Activated CD4-positive, alpha-beta T cell treated with anti-CD3 and anti-CD28 coated beads, Interleukin-2, amount 10 ng/mL, durations not matched to agents 7 days and 5 days (primary cell): ENCODE measurements at regions not wholly inside any gene's neighbourhood (a gene's known extent, or its start where the extent isn't known, plus 50 kb on each side); places are given as distances from the start of the nearest gene placed in this dataset.
"Not testable (repeated sequence)": the region's sequence is repeated elsewhere in the genome, so short reads cannot be mapped to it uniquely, and the experiment has no call there.

Source experiments
- CTCF ChIA-PET: fragments of 350-600 bp; sonication (Branson Sonifier 250); formaldehyde crosslinking; loops from one replicate; lab custom pipeline; 2021; ENCODE audit warnings: antibody characterized with exemption; lab: Charles Lee
- POLR2A ChIA-PET: fragments of 350-600 bp; sonication (Branson Sonifier 250); formaldehyde crosslinking; loops from one replicate; lab custom pipeline; 2021; ENCODE audit warnings: antibody characterized with exemption; lab: Charles Lee
- DNase-seq: peaks from one replicate; pipeline ENCODE4 v3.0.0-alpha.2; 2020
- H3K27ac Mint-ChIP-seq: one replicate; pipeline ENCODE4 v1.8.0; 2021; ENCODE audit warnings: mild to moderate bottlenecking, moderate library complexity, mixed read lengths
- H3K27me3 Mint-ChIP-seq: one replicate; pipeline ENCODE4 v1.8.0; 2021; ENCODE audit warnings: mixed read lengths
- H3K36me3 Mint-ChIP-seq: one replicate; pipeline ENCODE4 v1.8.0; 2021; ENCODE audit warnings: low read depth, mixed read lengths
- H3K4me1 Mint-ChIP-seq: one replicate; pipeline ENCODE4 v1.8.0; 2021; ENCODE audit warnings: mixed read lengths
- H3K4me3 Mint-ChIP-seq: one replicate; pipeline ENCODE4 v1.8.0; 2021; ENCODE audit warnings: mild to moderate bottlenecking, moderate library complexity, mixed read lengths
- H3K9me3 Mint-ChIP-seq: one replicate; pipeline ENCODE4 v1.8.0; 2021; ENCODE audit warnings: mixed read lengths

- Mint-ChIP-seq H3K27ac (no peak overlapping the region), H3K4me3 (no peak overlapping the region), H3K9me3 (no peaks in the 10 kb centered on the region), H3K27me3 (peaks cover 2% of the 10 kb centered on the region), H3K36me3 (no peaks in the 10 kb centered on the region), H3K4me1 (peaks cover 2% of the 10 kb centered on the region)
- CTCF ChIA-PET, result no interaction called here
- no peak for DNase-seq
- POLR2A ChIA-PET, result no interaction called here
Observed at GRCh38 chr13:33409673-33410510, 124.3 kb upstream of the STARD13 start.

GRCh38 chr13:33410619-33411018 lies 125.1 kb upstream of the STARD13 start:
- H3K27ac Mint-ChIP-seq, result no peak overlapping the region
- H3K36me3 Mint-ChIP-seq, result no peaks in the 10 kb centered on the region
- no peaks in the 10 kb centered on the region for H3K9me3 Mint-ChIP-seq
- H3K27me3 Mint-ChIP-seq, result peaks cover 2% of the 10 kb centered on the region
- POLR2A ChIA-PET, result no interaction called here
- no peak overlapping the region for H3K4me3 Mint-ChIP-seq
- no peak for DNase-seq
- CTCF ChIA-PET, result no interaction called here
- H3K4me1 Mint-ChIP-seq, result peaks cover 2% of the 10 kb centered on the region

- Mint-ChIP-seq H3K36me3 (no peaks in the 10 kb centered on the region), H3K27ac (no peak overlapping the region), H3K4me3 (no peak overlapping the region), H3K27me3 (peaks cover 2% of the 10 kb centered on the region), H3K4me1 (peaks cover 2% of the 10 kb centered on the region), H3K9me3 (no peaks in the 10 kb centered on the region)
- DNase-seq, result no peak
- CTCF ChIA-PET, result no interaction called here
- POLR2A ChIA-PET, result no interaction called here
Observed at GRCh38 chr13:33411312-33411711, 125.8 kb upstream of the STARD13 start.

- Mint-ChIP-seq H3K27me3 (peaks cover 6% of the 10 kb centered on the region), H3K4me3 (no peak overlapping the region), H3K27ac (no peak overlapping the region), H3K9me3 (no peaks in the 10 kb centered on the region), H3K36me3 (no peaks in the 10 kb centered on the region), H3K4me1 (no peaks in the 10 kb centered on the region)
- CTCF ChIA-PET, result no interaction called here
- no peak for DNase-seq
- POLR2A ChIA-PET, result interaction anchor here (0.7 kb wide), 1 partner anchor 1215 kb away, joined by 4 read pairs; no protein-coding TSS in a partner anchor
Observed at GRCh38 chr13:33415822-33416221, 130.3 kb upstream of the STARD13 start.

- CTCF ChIA-PET, H3K9me3 Mint-ChIP-seq, H3K4me3 Mint-ChIP-seq, H3K4me1 Mint-ChIP-seq, H3K27ac Mint-ChIP-seq, POLR2A ChIA-PET, H3K27me3 Mint-ChIP-seq, H3K36me3 Mint-ChIP-seq, DNase-seq: not testable (repeated sequence)
Observed at GRCh38 chr13:33418224-33418953, 132.8 kb upstream of the STARD13 start.

GRCh38 chr13:33420117-33420516 lies 134.6 kb upstream of the STARD13 start:
- POLR2A ChIA-PET, H3K9me3 Mint-ChIP-seq, DNase-seq, H3K36me3 Mint-ChIP-seq, H3K4me3 Mint-ChIP-seq, H3K4me1 Mint-ChIP-seq, H3K27ac Mint-ChIP-seq, CTCF ChIA-PET, H3K27me3 Mint-ChIP-seq: not testable (repeated sequence)

GRCh38 chr13:33426131-33426530 lies 140.6 kb upstream of the STARD13 start:
- Mint-ChIP-seq H3K4me1 (no peaks in the 10 kb centered on the region), H3K27me3 (no peaks in the 10 kb centered on the region), H3K36me3 (no peaks in the 10 kb centered on the region), H3K9me3 (no peaks in the 10 kb centered on the region), H3K27ac (no peak overlapping the region), H3K4me3 (no peak overlapping the region)
- CTCF ChIA-PET, result no interaction called here
- DNase-seq, result no peak
- POLR2A ChIA-PET, result no interaction called here

GRCh38 chr13:33433316-33433715 lies 147.8 kb upstream of the STARD13 start:
- H3K36me3 Mint-ChIP-seq, result no peaks in the 10 kb centered on the region
- DNase-seq, result no peak
- peaks cover 4% of the 10 kb centered on the region for H3K27me3 Mint-ChIP-seq
- no peaks in the 10 kb centered on the region for H3K9me3 Mint-ChIP-seq
- no peak overlapping the region for H3K4me3 Mint-ChIP-seq
- H3K27ac Mint-ChIP-seq, result no peak overlapping the region
- H3K4me1 Mint-ChIP-seq, result no peaks in the 10 kb centered on the region
- ChIA-PET POLR2A (no interaction called here), CTCF (no interaction called here)

- ChIA-PET POLR2A (no interaction called here), CTCF (interaction anchor here (0.6 kb wide), 1 partner anchor 143 kb away, joined by 3 read pairs; no protein-coding TSS in a partner anchor)
- no peaks in the 10 kb centered on the region for H3K4me1 Mint-ChIP-seq
- H3K4me3 Mint-ChIP-seq, result no peak overlapping the region
- no peak for DNase-seq
- peaks cover 4% of the 10 kb centered on the region for H3K27me3 Mint-ChIP-seq
- H3K36me3 Mint-ChIP-seq, result no peaks in the 10 kb centered on the region
- no peak overlapping the region for H3K27ac Mint-ChIP-seq
- H3K9me3 Mint-ChIP-seq, result no peaks in the 10 kb centered on the region
Observed at GRCh38 chr13:33434676-33435075, 149.1 kb upstream of the STARD13 start.

GRCh38 chr13:33435207-33435606 lies 149.7 kb upstream of the STARD13 start:
- no peaks in the 10 kb centered on the region for H3K4me1 Mint-ChIP-seq
- H3K4me3 Mint-ChIP-seq, result no peak overlapping the region
- H3K27ac Mint-ChIP-seq, result no peak overlapping the region
- ChIA-PET POLR2A (no interaction called here), CTCF (no interaction called here)
- DNase-seq, result no peak
- no peaks in the 10 kb centered on the region for H3K9me3 Mint-ChIP-seq
- no peaks in the 10 kb centered on the region for H3K36me3 Mint-ChIP-seq
- peaks cover 4% of the 10 kb centered on the region for H3K27me3 Mint-ChIP-seq

- peaks cover 4% of the 10 kb centered on the region for H3K27me3 Mint-ChIP-seq
- ChIA-PET CTCF (no interaction called here), POLR2A (no interaction called here)
- H3K4me3 Mint-ChIP-seq, result no peak overlapping the region
- no peaks in the 10 kb centered on the region for H3K9me3 Mint-ChIP-seq
- no peak overlapping the region for H3K27ac Mint-ChIP-seq
- no peak for DNase-seq
- H3K36me3 Mint-ChIP-seq, result no peaks in the 10 kb centered on the region
- H3K4me1 Mint-ChIP-seq, result no peaks in the 10 kb centered on the region
Observed at GRCh38 chr13:33438918-33439317, 153.4 kb upstream of the STARD13 start.

GRCh38 chr13:33441015-33441414 lies 155.5 kb upstream of the STARD13 start:
- no peaks in the 10 kb centered on the region for H3K36me3 Mint-ChIP-seq
- no peak overlapping the region for H3K4me3 Mint-ChIP-seq
- H3K4me1 Mint-ChIP-seq, result no peaks in the 10 kb centered on the region
- ChIA-PET POLR2A (no interaction called here), CTCF (no interaction called here)
- H3K27ac Mint-ChIP-seq, result no peak overlapping the region
- H3K9me3 Mint-ChIP-seq, result no peaks in the 10 kb centered on the region
- no peaks in the 10 kb centered on the region for H3K27me3 Mint-ChIP-seq
- DNase-seq, result no peak

GRCh38 chr13:33445024-33445423 lies 159.5 kb upstream of the STARD13 start:
- Mint-ChIP-seq H3K4me1 (no peaks in the 10 kb centered on the region), H3K27ac (no peak overlapping the region), H3K9me3 (no peaks in the 10 kb centered on the region), H3K27me3 (peaks cover 9% of the 10 kb centered on the region), H3K36me3 (no peaks in the 10 kb centered on the region), H3K4me3 (no peak overlapping the region)
- no peak for DNase-seq
- ChIA-PET CTCF (no interaction called here), POLR2A (no interaction called here)
